ENCODE measurements at regions not wholly inside any gene's neighbourhood (a gene's known extent, or its start where the extent isn't known, plus 50 kb on each side); places are given as distances from the start of the nearest gene placed in this dataset.
A peak's percentile ranks its signal among the peaks of the same experiment; 100 is the strongest.

- no peak overlapping the region for H3K27ac ChIP-seq
- TF ChIP-seq CTCF (IDR thresholded peaks at IDR 0.05) (no peak), ZFX (IDR thresholded peaks at IDR 0.05; ENCODE audit: borderline replicate concordance) (no peak)
These were observed 61.6 kb upstream of the ATP8B1 start for GRCh38 chr18:57864615-57865121.

- TF ChIP-seq CTCF (IDR thresholded peaks at IDR 0.05) (no peak), ZFX (IDR thresholded peaks at IDR 0.05; ENCODE audit: borderline replicate concordance) (no peak)
These were observed 60.6 kb upstream of the ATP8B1 start for GRCh38 chr18:57863706-57864105.

GRCh38 chr18:57859314-57859713, 56.2 kb upstream of the ATP8B1 start:
- TF ChIP-seq CTCF (IDR thresholded peaks at IDR 0.05) = peak; percentile 75
- no peak for TF ChIP-seq ZFX (IDR thresholded peaks at IDR 0.05; ENCODE audit: borderline replicate concordance)
- no peak overlapping the region for H3K27ac ChIP-seq

More at GRCh38 chr18:57863706-57864105, 60.6 kb upstream of the ATP8B1 start:
- H3K27ac ChIP-seq = no peak overlapping the region

- no peak overlapping the region for H3K27ac ChIP-seq
- TF ChIP-seq ZFX (IDR thresholded peaks at IDR 0.05; ENCODE audit: borderline replicate concordance) (no peak), CTCF (IDR thresholded peaks at IDR 0.05) (no peak)
These were observed 53.6 kb upstream of the ATP8B1 start for GRCh38 chr18:57856557-57857280.

- H3K27ac ChIP-seq = no peak overlapping the region
These were observed 53.0 kb upstream of the ATP8B1 start for GRCh38 chr18:57856128-57856527.

GRCh38 chr18:57855551-57855950, 52.4 kb upstream of the ATP8B1 start:
- H3K27ac ChIP-seq = no peak overlapping the region
- TF ChIP-seq CTCF (IDR thresholded peaks at IDR 0.05) (no peak), ZFX (IDR thresholded peaks at IDR 0.05; ENCODE audit: borderline replicate concordance) (no peak)

More at GRCh38 chr18:57856128-57856527, 53.0 kb upstream of the ATP8B1 start:
- TF ChIP-seq CTCF (IDR thresholded peaks at IDR 0.05) = no peak
- TF ChIP-seq ZFX (IDR thresholded peaks at IDR 0.05; ENCODE audit: borderline replicate concordance) = no peak

- no peak overlapping the region for H3K27ac ChIP-seq
- no peak for TF ChIP-seq CTCF (IDR thresholded peaks at IDR 0.05)
- TF ChIP-seq ZFX (IDR thresholded peaks at IDR 0.05; ENCODE audit: borderline replicate concordance) = no peak
These were observed 51.6 kb upstream of the ATP8B1 start for GRCh38 chr18:57854726-57855125.

Data from 22Rv1 (cell line).